PC-9 (cell line): ENCODE measurements at regions not wholly inside any gene's neighbourhood (a gene's known extent, or its start where the extent isn't known, plus 50 kb on each side); places are given as distances from the start of the nearest gene placed in this dataset.

Source experiments
- EZH2 ChIP-seq: fragments of 200-600 bp; sonication (generic); IDR thresholded peaks from 2 replicates; pipeline ENCODE4 v1.8.0; 2017; ENCODE audit warnings: antibody characterized with exemption, low read depth
- TF ChIP-seq, protein P1 (sequence below): fragments of 200-600 bp; sonication (generic); conservative IDR thresholded peaks from 2 replicates; pipeline ENCODE4 v1.6.1; 2017; ENCODE audit warnings: mixed run types, antibody characterized with exemption, mild to moderate bottlenecking, moderate library complexity

DNA sequence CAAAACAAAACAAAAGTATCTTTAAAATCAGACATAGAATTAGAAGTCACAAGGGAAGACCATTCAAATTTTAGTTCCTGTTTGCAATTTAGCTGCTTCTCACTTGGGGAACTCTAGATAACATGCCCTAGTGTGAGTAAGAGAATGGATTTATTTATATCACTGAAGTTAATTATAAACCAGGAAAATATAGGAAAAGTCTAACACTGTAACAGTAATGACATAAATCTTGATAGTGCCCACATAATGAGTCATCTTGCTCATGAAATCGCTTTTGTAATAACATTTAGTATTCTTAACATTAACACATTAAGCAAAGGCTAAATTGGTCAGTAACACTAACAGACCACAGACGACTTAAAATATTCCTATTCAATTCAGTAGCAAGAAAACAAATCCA, 710.7 kb downstream of the STPG2 start:
- TF ChIP-seq, protein P1, sequence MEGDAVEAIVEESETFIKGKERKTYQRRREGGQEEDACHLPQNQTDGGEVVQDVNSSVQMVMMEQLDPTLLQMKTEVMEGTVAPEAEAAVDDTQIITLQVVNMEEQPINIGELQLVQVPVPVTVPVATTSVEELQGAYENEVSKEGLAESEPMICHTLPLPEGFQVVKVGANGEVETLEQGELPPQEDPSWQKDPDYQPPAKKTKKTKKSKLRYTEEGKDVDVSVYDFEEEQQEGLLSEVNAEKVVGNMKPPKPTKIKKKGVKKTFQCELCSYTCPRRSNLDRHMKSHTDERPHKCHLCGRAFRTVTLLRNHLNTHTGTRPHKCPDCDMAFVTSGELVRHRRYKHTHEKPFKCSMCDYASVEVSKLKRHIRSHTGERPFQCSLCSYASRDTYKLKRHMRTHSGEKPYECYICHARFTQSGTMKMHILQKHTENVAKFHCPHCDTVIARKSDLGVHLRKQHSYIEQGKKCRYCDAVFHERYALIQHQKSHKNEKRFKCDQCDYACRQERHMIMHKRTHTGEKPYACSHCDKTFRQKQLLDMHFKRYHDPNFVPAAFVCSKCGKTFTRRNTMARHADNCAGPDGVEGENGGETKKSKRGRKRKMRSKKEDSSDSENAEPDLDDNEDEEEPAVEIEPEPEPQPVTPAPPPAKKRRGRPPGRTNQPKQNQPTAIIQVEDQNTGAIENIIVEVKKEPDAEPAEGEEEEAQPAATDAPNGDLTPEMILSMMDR, result no peak
- TF ChIP-seq EZH2, result no peak
